ENCODE measurements at regions not wholly inside any gene's neighbourhood (a gene's known extent, or its start where the extent isn't known, plus 50 kb on each side); places are given as distances from the start of the nearest gene placed in this dataset.

- TF ChIP-seq ETV6 (conservative IDR thresholded peaks at IDR 0.05 in 1 of 2, IDR thresholded peaks at IDR 0.05 in 1 of 2; ENCODE audit: borderline replicate concordance in 1 of 2, low read depth in 1 of 2) = no peak
- TF ChIP-seq ZBTB40 (IDR thresholded peaks at IDR 0.05; ENCODE audit: borderline replicate concordance) = peak; percentile 45; the same call in 1 of the 2 replicates
- no peak for FAIRE-seq
- H3K4me2 ChIP-seq (ENCODE audit: control insufficient read depth, insufficient read depth) = no peak overlapping the region
- H3K9me3 ChIP-seq (replicated peaks; ENCODE audit: control insufficient read depth, insufficient read depth, low read length) = peaks cover 5% of the 10 kb centered on the region
- in situ Hi-C loops (cut with MboI) (no loop called here), intact Hi-C loops (cut with micrococcal nuclease; ENCODE audit: unreplicated experiment) (loop anchor here (5.0 to 10.0 kb wide), 2 partner anchors 164 to 384 kb away; no protein-coding TSS in a partner anchor)
- no peak for ATAC-seq
- peaks cover 24% of the 10 kb centered on the region for H3K4me1 ChIP-seq (ENCODE audit: control insufficient read depth, insufficient read depth, low read length)
- no peaks in the 10 kb centered on the region for H4K20me1 ChIP-seq (ENCODE audit: control insufficient read depth, insufficient read depth)
- 98% methylated on average over 2 of the region's 2 CpGs for WGBS (ENCODE audit: insufficient coverage, insufficient replicate concordance, low lambda C conversion rate, missing lambda C conversion rate)
- H3K4me3 ChIP-seq = no peak overlapping the region
- no peak overlapping the region for H3K27ac ChIP-seq (ENCODE audit: control insufficient read depth, insufficient read depth)
- H3K36me3 ChIP-seq (ENCODE audit: control insufficient read depth in 2 of 2, insufficient read depth in 2 of 2, low read length in 1 of 2) = no peaks in the 10 kb centered on the region
- no peaks in the 10 kb centered on the region for H3K79me2 ChIP-seq (ENCODE audit: control insufficient read depth, insufficient read depth, low read length)
- POLR2A ChIA-PET = no interaction called here
- no peak overlapping the region for H2AFZ ChIP-seq (ENCODE audit: control insufficient read depth, low read depth, low read length)
- DNase-seq (ENCODE audit: low read depth, low spot score) = no peak
- H3K27me3 ChIP-seq (replicated peaks in 1 of 2; ENCODE audit: control insufficient read depth in 2 of 2, insufficient read depth in 2 of 2, low read length in 1 of 2) = no peaks in the 10 kb centered on the region
- no TSS peak for BruUV-seq (replicated peaks)
- SMC1A ChIA-PET (ENCODE audit: uncharacterized antibody, unreplicated experiment) = interaction anchor here (0.5 to 3.1 kb wide), 9 partner anchors 8 to 1775 kb away, joined by 3 to 15 read pairs (median 3); no protein-coding TSS in a partner anchor
- H3K9ac ChIP-seq (ENCODE audit: control insufficient read depth, insufficient read depth, low read length) = no peak overlapping the region
- CTCF ChIA-PET = interaction anchor here (1.0 to 3.5 kb wide), 4 partner anchors 10 to 387 kb away, joined by 4 to 21 read pairs (median 5); no protein-coding TSS in a partner anchor
- RAD21 ChIA-PET (ENCODE audit: unreplicated experiment) = interaction anchor here (1.3 kb wide), 1 partner anchor 71 kb away, joined by 4 read pairs; no protein-coding TSS in a partner anchor
These were observed 69.9 kb upstream of the TP63 start for GRCh38 chr3:189561256-189561655.

Measured in GM12878 (cell line).